HG03135 (cell line): ENCODE measurements at regions not wholly inside any gene's neighbourhood (a gene's known extent, or its start where the extent isn't known, plus 50 kb on each side); places are given as distances from the start of the nearest gene placed in this dataset.
A peak's percentile ranks its signal among the peaks of the same experiment; 100 is the strongest.
"Not testable (repeated sequence)": the region's sequence is repeated elsewhere in the genome, so short reads cannot be mapped to it uniquely, and the experiment has no call there.

Source experiments
- ATAC-seq: cut with Tn5 transposase; IDR thresholded peaks from one replicate; pipeline ENCODE4 v1.9.1; 2021; ENCODE audit warnings: mild to moderate bottlenecking, moderate library complexity; ENCODE audit not compliant: unreplicated experiment

GRCh38 chr14:99995700-99996356 lies 69.4 kb upstream of the EVL start:
- peak; percentile 100 for ATAC-seq

GRCh38 chr14:99996951-99997571 lies 68.2 kb upstream of the EVL start:
- ATAC-seq, result no peak

DNA sequence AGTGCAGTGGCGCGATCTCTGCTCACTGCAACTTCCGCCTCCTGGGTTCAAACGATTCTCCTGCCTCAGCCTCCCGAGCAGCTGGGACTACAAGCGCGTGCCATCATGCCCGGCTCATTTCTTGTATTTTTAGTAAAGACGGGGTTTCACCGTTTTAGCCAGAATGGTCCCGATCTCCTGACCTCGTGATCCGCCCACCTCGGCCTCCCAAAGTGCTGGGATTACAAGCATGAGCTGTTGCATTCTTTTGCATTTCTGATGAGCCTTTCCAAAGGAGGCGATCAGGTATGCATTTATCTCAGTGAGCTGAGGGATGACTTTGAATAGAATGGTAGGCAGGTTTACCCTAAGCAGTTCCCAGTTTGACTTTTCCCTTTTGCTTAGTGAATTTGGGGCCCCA lies 64.8 kb upstream of the EVL start:
- not testable (repeated sequence) for ATAC-seq

GRCh38 chr14:100004392-100004791 lies 60.8 kb upstream of the EVL start:
- no peak for ATAC-seq

DNA sequence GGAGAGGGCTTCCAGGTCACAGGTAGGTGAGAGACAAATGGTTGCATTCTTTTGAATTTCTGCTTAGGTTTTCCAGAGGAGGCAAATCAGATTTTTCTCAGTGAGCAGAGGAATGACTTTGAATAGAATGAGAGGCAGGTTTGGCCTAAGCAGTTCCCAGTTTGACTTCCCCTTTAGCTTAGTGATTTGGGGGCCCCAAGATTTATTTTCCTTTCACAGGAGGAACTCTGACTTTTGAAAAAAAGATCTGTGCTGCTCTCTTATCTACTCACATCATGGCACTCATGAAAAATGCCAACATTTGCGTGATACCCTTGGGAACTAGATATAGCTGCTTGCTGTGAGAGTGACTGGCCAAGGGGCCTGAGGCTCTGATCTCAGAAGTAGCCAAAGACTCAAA lies 58.0 kb upstream of the EVL start:
- no peak for ATAC-seq

- not testable (repeated sequence) for ATAC-seq
Observed at GRCh38 chr14:100009802-100010201, 55.4 kb upstream of the EVL start.

GRCh38 chr14:100010679-100011078 lies 54.5 kb upstream of the EVL start:
- ATAC-seq, result no peak

GRCh38 chr14:100011628-100012325 lies 53.4 kb upstream of the EVL start:
- ATAC-seq, result no peak

DNA sequence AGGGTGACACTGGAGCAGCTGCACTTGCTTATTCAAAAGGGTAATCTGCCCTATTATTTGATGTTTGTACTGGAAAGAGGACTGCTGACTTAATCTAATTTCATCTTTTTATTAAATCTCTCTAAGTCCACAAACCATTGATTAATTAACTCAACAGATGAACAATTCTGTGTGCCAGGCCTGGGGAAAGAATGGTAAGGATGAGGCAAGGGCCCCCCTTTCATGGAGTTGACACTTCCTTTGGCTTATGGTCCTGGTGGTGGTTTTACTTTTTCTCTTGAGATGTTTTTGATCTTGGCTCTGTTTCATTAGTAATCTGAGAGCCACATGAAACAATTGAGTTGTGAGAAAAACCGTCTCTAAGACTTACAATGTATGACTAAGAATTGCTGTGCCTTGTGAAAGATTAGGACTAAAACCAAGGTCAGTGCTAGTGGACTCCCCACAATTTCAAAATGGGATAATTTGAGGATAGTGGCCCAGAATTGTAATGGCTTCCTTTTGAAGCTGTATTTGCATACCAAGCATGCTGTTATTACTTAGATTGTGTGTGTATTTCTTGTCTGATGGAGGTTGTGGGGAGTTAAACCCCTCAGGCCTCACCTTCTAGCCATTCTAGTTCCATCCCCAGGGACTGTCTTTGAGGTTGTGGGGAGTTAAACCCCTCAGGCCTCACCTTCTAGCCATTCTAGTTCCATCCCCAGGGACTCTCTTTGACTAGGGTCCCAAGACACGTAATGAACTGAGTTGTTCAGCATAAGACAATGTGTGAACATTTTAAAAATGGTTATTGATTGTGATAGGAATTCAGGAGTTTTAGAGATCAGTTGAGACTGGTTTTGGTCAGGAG lies 52.5 kb upstream of the EVL start:
- ATAC-seq, result no peak

- no peak for ATAC-seq
Observed at GRCh38 chr14:100015251-100015655, 50.0 kb upstream of the EVL start.
